GM13976 (cell line): ENCODE measurements at regions not wholly inside any gene's neighbourhood (a gene's known extent, or its start where the extent isn't known, plus 50 kb on each side); places are given as distances from the start of the nearest gene placed in this dataset.

Experiments
- DNase-seq: peaks from one replicate; pipeline ENCODE4 v3.0.0; 2012; ENCODE audit warnings: low spot score
- CTCF ChIP-seq: IDR thresholded peaks from 2 replicates; pipeline ENCODE4 v1.5.1; 2012; ENCODE audit warnings: borderline replicate concordance, mild to moderate bottlenecking; ENCODE audit not compliant: insufficient read depth; ENCODE audit errors: extremely low read depth, missing control alignments, control extremely low read depth
- in situ Hi-C: fragments of 300-500 bp; cut with MboI; formaldehyde crosslinking; loops from one replicate; pipeline ENCODE4 v1.12.0; 2022; ENCODE audit warnings: low sequenced_read_pairs, mixed read lengths, inconsistent platforms; ENCODE audit not compliant: unreplicated experiment

GRCh38 chr13:65268009-65268408, 1962.1 kb downstream of the PCDH9 start:
- no peak for DNase-seq
- no peak for TF ChIP-seq CTCF
- in situ Hi-C loops, result no loop called here

GRCh38 chr13:65265988-65266387, 1964.1 kb downstream of the PCDH9 start:
- no peak for TF ChIP-seq CTCF

GRCh38 chr13:65264066-65264465, 1966.1 kb downstream of the PCDH9 start:
- no peak for TF ChIP-seq CTCF
- in situ Hi-C loops, result no loop called here
- no peak for DNase-seq

More at GRCh38 chr13:65265988-65266387, 1964.1 kb downstream of the PCDH9 start:
- in situ Hi-C loops, result no loop called here
- no peak for DNase-seq

- no peak for DNase-seq
Observed at GRCh38 chr13:65260946-65261891, 1968.9 kb downstream of the PCDH9 start.

GRCh38 chr13:65240773-65241172, 1989.4 kb downstream of the PCDH9 start:
- no peak for DNase-seq
- no peak for TF ChIP-seq CTCF
- in situ Hi-C loops, result no loop called here

More at GRCh38 chr13:65260946-65261891, 1968.9 kb downstream of the PCDH9 start:
- in situ Hi-C loops, result no loop called here
- no peak for TF ChIP-seq CTCF

- no peak for TF ChIP-seq CTCF
- DNase-seq, result no peak
- in situ Hi-C loops, result no loop called here
Observed at GRCh38 chr13:65236841-65237418, 1993.2 kb downstream of the PCDH9 start.
